Right lobe of liver (tissue), 4 donors: ENCODE measurements at regions not wholly inside any gene's neighbourhood (a gene's known extent, or its start where the extent isn't known, plus 50 kb on each side); places are given as distances from the start of the nearest gene placed in this dataset.

Experiments used
- POLR2A ChIP-seq: fragments of 450-650 bp; IDR thresholded peaks from one replicate; pipeline ENCODE4 v1.6.1; 2017; ENCODE audit warnings: antibody characterized with exemption, mild to moderate bottlenecking
- TF ChIP-seq, protein P1 (sequence below), 4 donors: fragments of 200-600 bp in 3 of 4; fragments of 450-650 bp in 1 of 4; IDR thresholded peaks; one replicate each; pipeline versions ENCODE4 v1.5.1 to v1.8.0; 2016 to 2022; ENCODE audit warnings: antibody characterized with exemption in 4 of 4, mild to moderate bottlenecking in 2 of 4
- donor health status: DM: no; HTN: no; CAD: no.
- donor health status: DM: no; HTN: no; CAD: no.
- donor health status: DM: no; HTN: yes; CAD: no.

- no peak for TF ChIP-seq POLR2A
- TF ChIP-seq, protein P1, sequence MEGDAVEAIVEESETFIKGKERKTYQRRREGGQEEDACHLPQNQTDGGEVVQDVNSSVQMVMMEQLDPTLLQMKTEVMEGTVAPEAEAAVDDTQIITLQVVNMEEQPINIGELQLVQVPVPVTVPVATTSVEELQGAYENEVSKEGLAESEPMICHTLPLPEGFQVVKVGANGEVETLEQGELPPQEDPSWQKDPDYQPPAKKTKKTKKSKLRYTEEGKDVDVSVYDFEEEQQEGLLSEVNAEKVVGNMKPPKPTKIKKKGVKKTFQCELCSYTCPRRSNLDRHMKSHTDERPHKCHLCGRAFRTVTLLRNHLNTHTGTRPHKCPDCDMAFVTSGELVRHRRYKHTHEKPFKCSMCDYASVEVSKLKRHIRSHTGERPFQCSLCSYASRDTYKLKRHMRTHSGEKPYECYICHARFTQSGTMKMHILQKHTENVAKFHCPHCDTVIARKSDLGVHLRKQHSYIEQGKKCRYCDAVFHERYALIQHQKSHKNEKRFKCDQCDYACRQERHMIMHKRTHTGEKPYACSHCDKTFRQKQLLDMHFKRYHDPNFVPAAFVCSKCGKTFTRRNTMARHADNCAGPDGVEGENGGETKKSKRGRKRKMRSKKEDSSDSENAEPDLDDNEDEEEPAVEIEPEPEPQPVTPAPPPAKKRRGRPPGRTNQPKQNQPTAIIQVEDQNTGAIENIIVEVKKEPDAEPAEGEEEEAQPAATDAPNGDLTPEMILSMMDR (IDR thresholded peaks at IDR 0.05): no peak
Observed at GRCh38 chrX:4674028-4674782, 960.8 kb upstream of the PRKX start.
